ENCODE measurements at regions not wholly inside any gene's neighbourhood (a gene's known extent, or its start where the extent isn't known, plus 50 kb on each side); places are given as distances from the start of the nearest gene placed in this dataset.

DNA sequence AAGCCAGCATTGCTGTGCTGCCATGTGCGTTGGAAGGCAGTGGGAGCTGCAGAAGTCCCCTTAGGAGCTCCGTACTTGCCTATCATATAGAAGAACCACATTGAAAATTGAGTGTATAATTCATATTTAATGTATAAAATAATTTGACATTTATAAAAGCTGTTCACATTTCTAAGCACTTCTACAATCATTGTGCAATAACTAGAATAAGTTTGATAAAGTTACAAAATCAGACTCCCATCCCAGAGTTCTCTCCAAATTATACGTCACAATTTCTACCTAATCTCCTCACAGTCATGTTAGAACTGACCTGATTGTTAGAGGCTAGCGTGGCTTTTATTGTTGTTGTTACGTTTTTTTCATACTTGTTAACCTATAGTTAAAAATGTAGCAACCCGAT is 123.5 kb upstream of the ZNF366 start:
- ATAC-seq = no peak
- H3F3A ChIP-seq (replicated peaks; ENCODE audit: low read depth) = no peaks in the 10 kb centered on the region

More for the DNA sequence above, 123.5 kb upstream of the ZNF366 start:
- no peak overlapping the region for H3K27ac ChIP-seq (ENCODE audit: low read depth)
- H3K4me1 ChIP-seq (ENCODE audit: insufficient read depth) = peaks cover 15% of the 10 kb centered on the region
- no peaks in the 10 kb centered on the region for H4K20me1 ChIP-seq (replicated peaks; ENCODE audit: insufficient read depth)
- no peak overlapping the region for H3K4me2 ChIP-seq
- H3K36me3 ChIP-seq (ENCODE audit: insufficient read depth) = no peaks in the 10 kb centered on the region
- H3K9me2 ChIP-seq (ENCODE audit: insufficient read depth) = peaks cover 4% of the 10 kb centered on the region
- Mint-ChIP-seq H3K9me3 (no peaks in the 10 kb centered on the region), H3K36me3 (ENCODE audit: low read depth) (no peaks in the 10 kb centered on the region), H3K27me3 (ENCODE audit: insufficient read depth, low read depth, poor library complexity) (no peaks in the 10 kb centered on the region), H3K4me1 (peaks cover 22% of the 10 kb centered on the region), H3K4me3 (no peak overlapping the region), H3K27ac (no peak overlapping the region)
- no peaks in the 10 kb centered on the region for H3K79me2 ChIP-seq (replicated peaks; ENCODE audit: insufficient read depth)
- H2AFZ ChIP-seq = no peak overlapping the region
- DNase-seq (ENCODE audit: low spot score) = no peak
- TF ChIP-seq NANOG (IDR thresholded peaks at IDR 0.05; ENCODE audit: borderline replicate concordance) = no peak
- TF ChIP-seq ZNF114 (CRISPR knock-in tag; IDR thresholded peaks at IDR 0.05) = no peak
- no peak for TF ChIP-seq EZH2phosphoT487 (IDR thresholded peaks at IDR 0.05; ENCODE audit: unreplicated experiment)
- no peak for TF ChIP-seq CREB1 (CRISPR knock-in tag; IDR thresholded peaks at IDR 0.05; ENCODE audit: low read depth)
- TF ChIP-seq EZH2 (IDR thresholded peaks at IDR 0.05; ENCODE audit: low read depth, unreplicated experiment) = no peak
- TF ChIP-seq, protein P1, sequence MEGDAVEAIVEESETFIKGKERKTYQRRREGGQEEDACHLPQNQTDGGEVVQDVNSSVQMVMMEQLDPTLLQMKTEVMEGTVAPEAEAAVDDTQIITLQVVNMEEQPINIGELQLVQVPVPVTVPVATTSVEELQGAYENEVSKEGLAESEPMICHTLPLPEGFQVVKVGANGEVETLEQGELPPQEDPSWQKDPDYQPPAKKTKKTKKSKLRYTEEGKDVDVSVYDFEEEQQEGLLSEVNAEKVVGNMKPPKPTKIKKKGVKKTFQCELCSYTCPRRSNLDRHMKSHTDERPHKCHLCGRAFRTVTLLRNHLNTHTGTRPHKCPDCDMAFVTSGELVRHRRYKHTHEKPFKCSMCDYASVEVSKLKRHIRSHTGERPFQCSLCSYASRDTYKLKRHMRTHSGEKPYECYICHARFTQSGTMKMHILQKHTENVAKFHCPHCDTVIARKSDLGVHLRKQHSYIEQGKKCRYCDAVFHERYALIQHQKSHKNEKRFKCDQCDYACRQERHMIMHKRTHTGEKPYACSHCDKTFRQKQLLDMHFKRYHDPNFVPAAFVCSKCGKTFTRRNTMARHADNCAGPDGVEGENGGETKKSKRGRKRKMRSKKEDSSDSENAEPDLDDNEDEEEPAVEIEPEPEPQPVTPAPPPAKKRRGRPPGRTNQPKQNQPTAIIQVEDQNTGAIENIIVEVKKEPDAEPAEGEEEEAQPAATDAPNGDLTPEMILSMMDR (conservative IDR thresholded peaks at IDR 0.05; ENCODE audit: low read depth in 2 of 2) = no peak
- TF ChIP-seq, protein P2, sequence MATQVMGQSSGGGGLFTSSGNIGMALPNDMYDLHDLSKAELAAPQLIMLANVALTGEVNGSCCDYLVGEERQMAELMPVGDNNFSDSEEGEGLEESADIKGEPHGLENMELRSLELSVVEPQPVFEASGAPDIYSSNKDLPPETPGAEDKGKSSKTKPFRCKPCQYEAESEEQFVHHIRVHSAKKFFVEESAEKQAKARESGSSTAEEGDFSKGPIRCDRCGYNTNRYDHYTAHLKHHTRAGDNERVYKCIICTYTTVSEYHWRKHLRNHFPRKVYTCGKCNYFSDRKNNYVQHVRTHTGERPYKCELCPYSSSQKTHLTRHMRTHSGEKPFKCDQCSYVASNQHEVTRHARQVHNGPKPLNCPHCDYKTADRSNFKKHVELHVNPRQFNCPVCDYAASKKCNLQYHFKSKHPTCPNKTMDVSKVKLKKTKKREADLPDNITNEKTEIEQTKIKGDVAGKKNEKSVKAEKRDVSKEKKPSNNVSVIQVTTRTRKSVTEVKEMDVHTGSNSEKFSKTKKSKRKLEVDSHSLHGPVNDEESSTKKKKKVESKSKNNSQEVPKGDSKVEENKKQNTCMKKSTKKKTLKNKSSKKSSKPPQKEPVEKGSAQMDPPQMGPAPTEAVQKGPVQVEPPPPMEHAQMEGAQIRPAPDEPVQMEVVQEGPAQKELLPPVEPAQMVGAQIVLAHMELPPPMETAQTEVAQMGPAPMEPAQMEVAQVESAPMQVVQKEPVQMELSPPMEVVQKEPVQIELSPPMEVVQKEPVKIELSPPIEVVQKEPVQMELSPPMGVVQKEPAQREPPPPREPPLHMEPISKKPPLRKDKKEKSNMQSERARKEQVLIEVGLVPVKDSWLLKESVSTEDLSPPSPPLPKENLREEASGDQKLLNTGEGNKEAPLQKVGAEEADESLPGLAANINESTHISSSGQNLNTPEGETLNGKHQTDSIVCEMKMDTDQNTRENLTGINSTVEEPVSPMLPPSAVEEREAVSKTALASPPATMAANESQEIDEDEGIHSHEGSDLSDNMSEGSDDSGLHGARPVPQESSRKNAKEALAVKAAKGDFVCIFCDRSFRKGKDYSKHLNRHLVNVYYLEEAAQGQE (IDR thresholded peaks at IDR 0.05; ENCODE audit: unreplicated experiment) = no peak
- TF ChIP-seq, protein P3, sequence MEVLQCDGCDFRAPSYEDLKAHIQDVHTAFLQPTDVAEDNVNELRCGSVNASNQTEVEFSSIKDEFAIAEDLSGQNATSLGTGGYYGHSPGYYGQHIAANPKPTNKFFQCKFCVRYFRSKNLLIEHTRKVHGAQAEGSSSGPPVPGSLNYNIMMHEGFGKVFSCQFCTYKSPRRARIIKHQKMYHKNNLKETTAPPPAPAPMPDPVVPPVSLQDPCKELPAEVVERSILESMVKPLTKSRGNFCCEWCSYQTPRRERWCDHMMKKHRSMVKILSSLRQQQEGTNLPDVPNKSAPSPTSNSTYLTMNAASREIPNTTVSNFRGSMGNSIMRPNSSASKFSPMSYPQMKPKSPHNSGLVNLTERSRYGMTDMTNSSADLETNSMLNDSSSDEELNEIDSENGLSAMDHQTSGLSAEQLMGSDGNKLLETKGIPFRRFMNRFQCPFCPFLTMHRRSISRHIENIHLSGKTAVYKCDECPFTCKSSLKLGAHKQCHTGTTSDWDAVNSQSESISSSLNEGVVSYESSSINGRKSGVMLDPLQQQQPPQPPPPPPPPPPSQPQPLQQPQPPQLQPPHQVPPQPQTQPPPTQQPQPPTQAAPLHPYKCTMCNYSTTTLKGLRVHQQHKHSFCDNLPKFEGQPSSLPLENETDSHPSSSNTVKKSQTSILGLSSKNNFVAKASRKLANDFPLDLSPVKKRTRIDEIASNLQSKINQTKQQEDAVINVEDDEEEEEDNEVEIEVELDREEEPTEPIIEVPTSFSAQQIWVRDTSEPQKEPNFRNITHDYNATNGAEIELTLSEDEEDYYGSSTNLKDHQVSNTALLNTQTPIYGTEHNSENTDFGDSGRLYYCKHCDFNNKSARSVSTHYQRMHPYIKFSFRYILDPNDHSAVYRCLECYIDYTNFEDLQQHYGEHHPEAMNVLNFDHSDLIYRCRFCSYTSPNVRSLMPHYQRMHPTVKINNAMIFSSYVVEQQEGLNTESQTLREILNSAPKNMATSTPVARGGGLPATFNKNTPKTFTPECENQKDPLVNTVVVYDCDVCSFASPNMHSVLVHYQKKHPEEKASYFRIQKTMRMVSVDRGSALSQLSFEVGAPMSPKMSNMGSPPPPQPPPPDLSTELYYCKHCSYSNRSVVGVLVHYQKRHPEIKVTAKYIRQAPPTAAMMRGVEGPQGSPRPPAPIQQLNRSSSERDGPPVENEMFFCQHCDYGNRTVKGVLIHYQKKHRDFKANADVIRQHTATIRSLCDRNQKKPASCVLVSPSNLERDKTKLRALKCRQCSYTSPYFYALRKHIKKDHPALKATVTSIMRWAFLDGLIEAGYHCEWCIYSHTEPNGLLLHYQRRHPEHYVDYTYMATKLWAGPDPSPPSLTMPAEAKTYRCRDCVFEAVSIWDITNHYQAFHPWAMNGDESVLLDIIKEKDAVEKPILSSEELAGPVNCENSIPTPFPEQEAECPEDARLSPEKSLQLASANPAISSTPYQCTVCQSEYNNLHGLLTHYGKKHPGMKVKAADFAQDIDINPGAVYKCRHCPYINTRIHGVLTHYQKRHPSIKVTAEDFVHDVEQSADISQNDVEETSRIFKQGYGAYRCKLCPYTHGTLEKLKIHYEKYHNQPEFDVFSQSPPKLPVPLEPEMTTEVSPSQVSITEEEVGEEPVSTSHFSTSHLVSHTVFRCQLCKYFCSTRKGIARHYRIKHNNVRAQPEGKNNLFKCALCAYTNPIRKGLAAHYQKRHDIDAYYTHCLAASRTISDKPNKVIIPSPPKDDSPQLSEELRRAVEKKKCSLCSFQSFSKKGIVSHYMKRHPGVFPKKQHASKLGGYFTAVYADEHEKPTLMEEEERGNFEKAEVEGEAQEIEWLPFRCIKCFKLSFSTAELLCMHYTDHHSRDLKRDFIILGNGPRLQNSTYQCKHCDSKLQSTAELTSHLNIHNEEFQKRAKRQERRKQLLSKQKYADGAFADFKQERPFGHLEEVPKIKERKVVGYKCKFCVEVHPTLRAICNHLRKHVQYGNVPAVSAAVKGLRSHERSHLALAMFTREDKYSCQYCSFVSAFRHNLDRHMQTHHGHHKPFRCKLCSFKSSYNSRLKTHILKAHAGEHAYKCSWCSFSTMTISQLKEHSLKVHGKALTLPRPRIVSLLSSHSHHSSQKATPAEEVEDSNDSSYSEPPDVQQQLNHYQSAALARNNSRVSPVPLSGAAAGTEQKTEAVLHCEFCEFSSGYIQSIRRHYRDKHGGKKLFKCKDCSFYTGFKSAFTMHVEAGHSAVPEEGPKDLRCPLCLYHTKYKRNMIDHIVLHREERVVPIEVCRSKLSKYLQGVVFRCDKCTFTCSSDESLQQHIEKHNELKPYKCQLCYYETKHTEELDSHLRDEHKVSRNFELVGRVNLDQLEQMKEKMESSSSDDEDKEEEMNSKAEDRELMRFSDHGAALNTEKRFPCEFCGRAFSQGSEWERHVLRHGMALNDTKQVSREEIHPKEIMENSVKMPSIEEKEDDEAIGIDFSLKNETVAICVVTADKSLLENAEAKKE (CRISPR knock-in tag; IDR thresholded peaks at IDR 0.05) = no peak
- TF ChIP-seq JUNB (IDR thresholded peaks at IDR 0.05; ENCODE audit: unreplicated experiment) = no peak
- no peak for TF ChIP-seq ZNF331 (CRISPR knock-in tag; IDR thresholded peaks at IDR 0.05; ENCODE audit: low read depth)
- TF ChIP-seq, protein P4, sequence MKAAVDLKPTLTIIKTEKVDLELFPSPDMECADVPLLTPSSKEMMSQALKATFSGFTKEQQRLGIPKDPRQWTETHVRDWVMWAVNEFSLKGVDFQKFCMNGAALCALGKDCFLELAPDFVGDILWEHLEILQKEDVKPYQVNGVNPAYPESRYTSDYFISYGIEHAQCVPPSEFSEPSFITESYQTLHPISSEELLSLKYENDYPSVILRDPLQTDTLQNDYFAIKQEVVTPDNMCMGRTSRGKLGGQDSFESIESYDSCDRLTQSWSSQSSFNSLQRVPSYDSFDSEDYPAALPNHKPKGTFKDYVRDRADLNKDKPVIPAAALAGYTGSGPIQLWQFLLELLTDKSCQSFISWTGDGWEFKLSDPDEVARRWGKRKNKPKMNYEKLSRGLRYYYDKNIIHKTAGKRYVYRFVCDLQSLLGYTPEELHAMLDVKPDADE (IDR thresholded peaks at IDR 0.05) = no peak
- TF ChIP-seq POLR2AphosphoS5 (IDR thresholded peaks at IDR 0.05; ENCODE audit: low read depth) = no peak
- TF ChIP-seq STAT1 (IDR thresholded peaks at IDR 0.05; ENCODE audit: unreplicated experiment) = no peak
- no peaks in the 10 kb centered on the region for H3K27me3 ChIP-seq (ENCODE audit: insufficient read depth)
- H3K4me3 ChIP-seq = no peak overlapping the region
